GM12878 (cell line): ENCODE measurements at regions not wholly inside any gene's neighbourhood (a gene's known extent, or its start where the extent isn't known, plus 50 kb on each side); places are given as distances from the start of the nearest gene placed in this dataset.

Experiments
- BHLHE40 ChIP-seq, 2 experiments: fragments of 450-650 bp in 1 of 2; IDR thresholded peaks; 2 replicates each; pipeline ENCODE4 v1.6.1; 2011 to 2017; ENCODE audit warnings: low read depth in 2 of 2, borderline replicate concordance in 1 of 2, improper control_type of control experiment in 1 of 2, low read length in 1 of 2, mild to moderate bottlenecking in 1 of 2
- CTCF ChIP-seq, 3 experiments: IDR thresholded peaks in 2 of 3; conservative IDR thresholded peaks in 1 of 3; 2 replicates each; pipeline ENCODE4 v1.5.1; 2011; ENCODE audit warnings: low read depth in 3 of 3, low read length in 3 of 3, mild to moderate bottlenecking in 3 of 3, control low read depth in 2 of 3, moderate library complexity in 2 of 3, inconsistent platforms in 1 of 3, mixed read lengths in 1 of 3; ENCODE audit not compliant: control insufficient read depth in 2 of 3, insufficient read depth in 1 of 3; ENCODE audit errors: extremely low read depth in 1 of 3
- EZH2 ChIP-seq: IDR thresholded peaks from 2 replicates; pipeline ENCODE4 v1.6.1; 2012; ENCODE audit warnings: low read depth, mild to moderate bottlenecking, control low read depth, inconsistent platforms, low read length, borderline replicate concordance; ENCODE audit not compliant: control insufficient read depth
- POLR2AphosphoS5 ChIP-seq: IDR thresholded peaks from 2 replicates; pipeline ENCODE4 v1.6.1; 2011; ENCODE audit warnings: mild to moderate bottlenecking, low read length, inconsistent platforms
- RAD21 ChIP-seq: IDR thresholded peaks from 2 replicates; pipeline ENCODE4 v1.6.1; 2011; ENCODE audit warnings: mild to moderate bottlenecking, low read depth, low read length, moderate library complexity; ENCODE audit not compliant: insufficient read depth
- ZBTB33 ChIP-seq: fragments of 450-650 bp; IDR thresholded peaks from 2 replicates; pipeline ENCODE4 v1.6.1; 2017; ENCODE audit warnings: mild to moderate bottlenecking
- TF ChIP-seq, protein P1 (sequence below): IDR thresholded peaks from 2 replicates; pipeline ENCODE4 v1.6.1; 2012; ENCODE audit warnings: low read depth, low read length, improper control_type of control experiment

DNA sequence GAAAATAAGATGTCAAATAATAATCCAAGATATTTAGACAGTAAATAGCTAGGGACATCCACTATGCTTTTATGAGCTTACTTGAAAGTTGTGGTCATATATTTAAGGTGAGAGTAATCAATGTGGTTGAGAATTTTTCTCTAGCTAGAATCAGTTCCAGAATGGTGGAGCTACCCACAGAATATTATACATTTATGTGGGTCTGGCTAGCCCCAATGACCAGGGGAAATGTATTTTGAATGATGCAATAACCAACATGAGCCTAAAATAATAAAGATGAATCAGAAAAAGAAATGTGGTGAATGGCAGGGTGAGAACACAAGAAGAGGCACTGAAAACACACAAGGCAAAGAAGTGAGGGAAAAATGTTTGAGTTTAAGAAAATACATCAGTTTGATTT is 325.7 kb downstream of the TBC1D32 start:
- TF ChIP-seq BHLHE40 (IDR thresholded peaks at IDR 0.05; ENCODE audit: borderline replicate concordance in 1 of 2, low read depth in 2 of 2, low read length in 1 of 2) (no peak), CTCF (IDR thresholded peaks at IDR 0.05 in 2 of 3, conservative IDR thresholded peaks at IDR 0.05 in 1 of 3; ENCODE audit: control insufficient read depth in 2 of 3, extremely low read depth in 1 of 3, insufficient read depth in 1 of 3, low read depth in 3 of 3, low read length in 3 of 3) (no peak), RAD21 (no peak), POLR2AphosphoS5 (no peak), ZBTB33 (no peak), EZH2 (no peak)
- TF ChIP-seq, protein P1, sequence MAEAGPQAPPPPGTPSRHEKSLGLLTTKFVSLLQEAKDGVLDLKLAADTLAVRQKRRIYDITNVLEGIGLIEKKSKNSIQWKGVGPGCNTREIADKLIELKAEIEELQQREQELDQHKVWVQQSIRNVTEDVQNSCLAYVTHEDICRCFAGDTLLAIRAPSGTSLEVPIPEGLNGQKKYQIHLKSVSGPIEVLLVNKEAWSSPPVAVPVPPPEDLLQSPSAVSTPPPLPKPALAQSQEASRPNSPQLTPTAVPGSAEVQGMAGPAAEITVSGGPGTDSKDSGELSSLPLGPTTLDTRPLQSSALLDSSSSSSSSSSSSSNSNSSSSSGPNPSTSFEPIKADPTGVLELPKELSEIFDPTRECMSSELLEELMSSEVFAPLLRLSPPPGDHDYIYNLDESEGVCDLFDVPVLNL = no peak
